GM18873 (cell line): ENCODE measurements at regions not wholly inside any gene's neighbourhood (a gene's known extent, or its start where the extent isn't known, plus 50 kb on each side); places are given as distances from the start of the nearest gene placed in this dataset.

Source experiments
- ATAC-seq: cut with Tn5 transposase; IDR thresholded peaks from one replicate; pipeline ENCODE4 v1.9.1; 2021; ENCODE audit warnings: mild to moderate bottlenecking, moderate library complexity, moderate number of reproducible peaks; ENCODE audit not compliant: unreplicated experiment, low FRiP score

GRCh38 chr1:224564454-224565084 is 51.5 kb upstream of the CNIH3 start:
- ATAC-seq = no peak

GRCh38 chr1:224565186-224565585 is 50.9 kb upstream of the CNIH3 start:
- ATAC-seq = no peak

DNA sequence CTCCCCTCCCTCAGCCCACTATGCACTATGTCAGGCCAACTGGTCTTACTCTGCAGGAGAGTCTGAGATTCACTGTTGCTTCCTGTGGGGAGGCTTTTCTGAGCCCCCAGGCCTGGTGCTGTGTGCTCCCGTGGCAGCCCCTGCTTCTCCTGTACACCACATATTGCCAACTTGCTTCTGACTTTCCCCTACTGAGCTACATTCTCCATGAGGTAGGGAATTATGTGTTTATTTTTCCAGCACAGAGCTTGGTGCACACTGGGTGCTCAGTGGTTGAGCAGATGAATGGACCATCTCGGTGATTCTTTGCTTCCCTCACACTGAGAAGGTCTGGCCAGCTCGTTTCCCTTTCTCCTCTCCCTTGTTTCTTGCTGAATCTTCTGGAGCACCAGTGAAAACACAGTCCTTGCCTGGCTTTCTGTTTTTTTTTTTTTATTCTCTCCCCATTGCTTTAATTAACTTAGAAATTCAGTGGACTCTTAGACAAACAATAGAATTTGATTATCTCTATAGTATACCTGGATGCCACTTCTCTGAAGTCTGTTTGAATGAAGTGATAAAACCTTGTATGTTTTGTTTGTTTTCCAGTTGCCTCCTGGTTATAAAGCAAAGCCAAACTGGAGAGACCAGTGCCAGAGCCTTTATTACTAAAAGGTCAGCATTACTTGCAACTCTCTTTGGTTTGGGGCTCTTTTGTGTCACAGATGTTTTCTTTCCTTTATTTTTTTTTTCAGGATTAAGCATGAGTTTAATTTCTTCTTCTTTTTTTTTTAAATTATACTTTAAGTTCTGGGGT is 50.3 kb upstream of the CNIH3 start:
- no peak for ATAC-seq
